Bronchial epithelial cell (primary cell): ENCODE measurements at regions not wholly inside any gene's neighbourhood (a gene's known extent, or its start where the extent isn't known, plus 50 kb on each side); places are given as distances from the start of the nearest gene placed in this dataset.

Source experiments
- DNase-seq: peaks from one replicate; pipeline ENCODE4 v3.0.0-alpha.2; 2010; ENCODE audit warnings: low read depth
- FAIRE-seq: peaks from 2 replicates; lab custom pipeline; 2011; peaks lifted over from hg19 to GRCh38; lab: Jason Lieb, UNC
- H3K27me3 ChIP-seq: 2 replicates; pipeline ENCODE4 v1.5.1; 2011; ENCODE audit warnings: low read length; ENCODE audit not compliant: control insufficient read depth, insufficient read depth
- H3K36me3 ChIP-seq: 2 replicates; pipeline ENCODE4 v1.5.1; 2011; ENCODE audit warnings: low read length; ENCODE audit not compliant: control insufficient read depth, insufficient read depth
- H3K4me3 ChIP-seq: 2 replicates; pipeline ENCODE4 v1.5.1; 2011; ENCODE audit warnings: mild to moderate bottlenecking, low read depth, low read length, control low read depth
- CTCF ChIP-seq: IDR thresholded peaks from 2 replicates; pipeline ENCODE4 v1.5.1; 2011; ENCODE audit warnings: mild to moderate bottlenecking, moderate library complexity, low read length, control low read depth, inconsistent platforms; ENCODE audit not compliant: insufficient read depth, severe bottlenecking

GRCh38 chr1:25135909-25136308 is 96.4 kb downstream of the SYF2 start:
- DNase-seq = no peak
- no peak for TF ChIP-seq CTCF
- no peak for FAIRE-seq
- H3K27me3 ChIP-seq = peaks cover 4% of the 10 kb centered on the region
- no peaks in the 10 kb centered on the region for H3K36me3 ChIP-seq
- no peak overlapping the region for H3K4me3 ChIP-seq

DNA sequence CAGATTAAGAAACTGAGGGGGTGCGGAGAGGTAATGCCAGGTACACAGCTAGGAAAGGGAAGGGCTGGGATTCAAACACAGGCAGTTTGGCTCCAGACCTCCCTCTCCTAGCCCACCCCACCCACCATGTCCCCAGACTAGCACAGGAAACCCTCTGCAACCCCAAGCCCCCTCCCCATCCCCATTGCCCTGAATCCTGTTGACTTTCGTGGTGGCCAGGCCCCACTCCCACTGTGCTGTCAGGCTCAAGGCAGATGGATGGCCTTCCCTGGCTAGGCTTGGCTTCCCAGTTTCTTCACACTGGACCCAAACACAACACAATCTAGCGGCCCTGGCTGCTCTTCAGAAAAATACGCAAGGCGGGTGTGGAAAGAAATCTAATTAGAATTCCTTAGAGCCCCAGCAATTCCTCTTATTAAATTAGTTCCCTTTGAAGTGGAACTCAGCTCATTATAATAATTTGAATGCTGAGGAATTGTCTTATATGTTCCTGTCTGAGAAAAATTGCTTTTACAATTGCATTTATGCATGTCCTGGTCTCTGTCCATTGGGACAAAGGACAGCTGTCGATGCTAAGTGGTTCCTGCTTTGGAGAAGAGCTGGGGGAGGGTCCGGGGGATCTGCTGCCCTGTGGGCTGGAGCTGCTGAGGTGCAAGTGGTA is 97.4 kb downstream of the SYF2 start:
- DNase-seq (no peak), FAIRE-seq (no peak)
- peaks cover 2% of the 10 kb centered on the region for H3K27me3 ChIP-seq
- no peaks in the 10 kb centered on the region for H3K36me3 ChIP-seq
- TF ChIP-seq CTCF = no peak
- no peak overlapping the region for H3K4me3 ChIP-seq

- Histone ChIP-seq H3K36me3 (no peaks in the 10 kb centered on the region), H3K4me3 (no peak overlapping the region), H3K27me3 (peaks cover 2% of the 10 kb centered on the region)
- FAIRE-seq (no peak), DNase-seq (no peak)
- TF ChIP-seq CTCF = no peak
These were observed 98.0 kb downstream of the SYF2 start for GRCh38 chr1:25134307-25134706.

GRCh38 chr1:25131794-25132193 is 100.5 kb downstream of the SYF2 start:
- DNase-seq (no peak), FAIRE-seq (no peak)
- no peaks in the 10 kb centered on the region for H3K36me3 ChIP-seq
- TF ChIP-seq CTCF = no peak
- peaks cover 2% of the 10 kb centered on the region for H3K27me3 ChIP-seq
- no peak overlapping the region for H3K4me3 ChIP-seq

DNA sequence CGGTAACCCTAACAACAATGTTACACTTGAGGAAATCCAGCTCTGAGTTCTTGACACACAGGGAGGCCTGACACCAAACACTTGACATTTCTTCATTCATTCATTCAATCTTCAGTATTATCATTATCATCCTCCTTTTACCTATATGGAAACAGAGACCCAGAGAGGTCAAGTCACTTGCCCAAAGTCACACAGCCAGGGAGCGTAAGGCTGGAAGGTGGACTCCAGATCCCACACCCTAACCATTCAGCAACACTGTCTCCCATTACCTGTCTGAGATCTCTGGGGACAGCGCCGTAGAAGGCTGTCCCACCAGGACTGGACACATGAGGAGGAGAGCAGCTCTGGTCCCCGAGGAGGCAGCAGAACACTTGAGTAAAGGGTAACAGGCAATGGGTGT is 101.4 kb downstream of the SYF2 start:
- Histone ChIP-seq H3K4me3 (no peak overlapping the region), H3K27me3 (peaks cover 2% of the 10 kb centered on the region), H3K36me3 (no peaks in the 10 kb centered on the region)
- DNase-seq (no peak), FAIRE-seq (no peak)
- no peak for TF ChIP-seq CTCF

GRCh38 chr1:25129380-25129779 is 102.9 kb downstream of the SYF2 start:
- Histone ChIP-seq H3K27me3 (no peaks in the 10 kb centered on the region), H3K36me3 (no peaks in the 10 kb centered on the region), H3K4me3 (no peak overlapping the region)
- TF ChIP-seq CTCF = no peak
- DNase-seq = no peak
- FAIRE-seq = no peak
